Fibroblast of upper back skin (primary cell): ENCODE measurements at regions not wholly inside any gene's neighbourhood (a gene's known extent, or its start where the extent isn't known, plus 50 kb on each side); places are given as distances from the start of the nearest gene placed in this dataset.

ENCODE experiments used
- DNase-seq: peaks from one replicate; pipeline ENCODE4 v3.0.0-alpha.2; 2013

- DNase-seq: no peak
These were observed 285.1 kb downstream of the TNS1 start for GRCh38 chr2:217717646-217718045.

DNA sequence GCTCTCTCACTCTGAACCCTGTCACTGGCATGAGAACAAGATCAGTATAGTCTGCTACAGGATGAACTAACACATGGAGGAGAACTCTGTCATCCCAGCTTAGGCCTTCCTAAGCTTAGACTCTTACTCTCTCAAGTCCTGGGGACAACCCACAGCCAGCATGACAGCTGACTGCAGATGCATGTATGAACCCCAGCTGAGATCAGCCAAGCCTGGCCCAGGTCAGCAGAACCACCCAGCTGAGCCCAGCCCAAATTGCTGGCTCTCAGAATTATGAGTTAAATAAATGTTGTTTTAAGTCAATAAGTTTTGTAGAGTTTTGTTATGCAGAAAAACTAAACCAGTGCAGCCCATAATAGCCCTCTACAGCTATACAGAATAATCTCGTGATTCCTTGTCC, 287.3 kb downstream of the TNS1 start:
- no peak for DNase-seq

DNA sequence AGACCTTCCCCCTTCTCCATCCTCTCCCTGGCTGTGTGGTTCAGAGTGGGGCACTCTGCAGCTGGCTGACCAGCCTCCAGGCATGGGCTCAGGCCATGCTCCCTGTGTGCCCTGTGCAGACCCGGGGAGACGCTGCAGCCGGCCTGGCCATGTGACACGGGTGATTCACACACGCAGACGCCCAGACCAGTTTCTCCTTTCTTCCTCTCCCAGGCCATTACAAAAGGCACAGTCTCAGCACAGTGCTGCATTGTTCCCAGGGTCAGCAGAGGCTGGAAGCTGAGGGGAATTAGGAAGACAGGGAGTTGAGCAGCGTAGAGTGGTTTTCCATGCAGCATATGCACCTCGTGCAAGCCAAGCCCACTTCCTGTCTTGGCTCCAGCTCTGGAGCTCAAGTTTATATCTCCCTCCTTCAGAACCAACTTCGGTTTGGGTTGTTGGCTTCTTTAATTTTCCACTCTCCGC, 288.5 kb downstream of the TNS1 start:
- no peak for DNase-seq

GRCh38 chr2:217713395-217714286, 289.2 kb downstream of the TNS1 start:
- peak; percentile 73 for DNase-seq

DNA sequence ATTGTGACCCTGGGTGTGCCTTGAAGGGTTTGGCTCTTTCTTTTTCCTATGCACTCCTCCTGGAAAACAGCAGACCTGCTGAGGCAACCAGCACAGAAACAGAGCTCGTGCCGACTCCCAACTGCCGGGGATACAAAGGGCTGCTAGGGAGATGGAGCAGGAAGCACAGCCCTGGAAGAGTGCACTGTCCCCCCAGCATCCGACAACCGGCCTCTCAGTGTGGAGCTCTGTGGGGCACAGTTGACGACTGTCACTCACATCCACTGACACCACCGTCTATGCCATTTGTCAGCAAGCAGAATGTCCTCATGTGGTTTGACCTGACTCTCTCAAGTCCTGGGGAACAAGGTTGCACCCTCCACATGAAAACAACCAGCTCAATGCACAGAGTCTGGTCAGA, 290.4 kb downstream of the TNS1 start:
- DNase-seq: no peak

- DNase-seq: peak; percentile 90
These were observed 291.6 kb downstream of the TNS1 start for GRCh38 chr2:217711188-217711587.

DNA sequence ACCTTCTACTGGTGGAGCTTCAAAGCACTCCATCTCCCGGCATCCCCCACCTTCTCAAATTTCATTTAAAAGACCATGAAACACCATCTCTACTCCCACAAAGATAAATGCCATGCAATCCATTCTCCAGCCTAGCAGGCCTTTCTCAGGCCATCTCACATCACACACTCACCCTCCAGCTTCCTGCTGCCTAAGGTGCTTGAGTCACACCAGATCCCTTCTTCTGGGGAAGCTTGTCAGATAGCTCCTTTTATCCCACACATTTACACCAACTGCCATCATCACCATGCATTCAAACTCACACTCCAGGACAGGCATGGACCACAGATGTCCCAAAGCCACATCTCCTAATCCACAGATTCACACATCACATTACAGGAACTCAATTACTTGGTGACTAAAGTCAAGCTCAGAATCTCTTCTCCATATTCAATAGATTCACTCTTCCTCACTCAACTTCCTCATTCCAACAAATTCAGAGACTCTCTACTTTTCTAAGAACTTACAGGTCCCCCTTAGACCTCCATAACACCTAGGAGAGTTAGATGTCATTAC, 292.5 kb downstream of the TNS1 start:
- DNase-seq: peak; percentile 84

- no peak for DNase-seq
These were observed 293.2 kb downstream of the TNS1 start for GRCh38 chr2:217709478-217710210.

DNA sequence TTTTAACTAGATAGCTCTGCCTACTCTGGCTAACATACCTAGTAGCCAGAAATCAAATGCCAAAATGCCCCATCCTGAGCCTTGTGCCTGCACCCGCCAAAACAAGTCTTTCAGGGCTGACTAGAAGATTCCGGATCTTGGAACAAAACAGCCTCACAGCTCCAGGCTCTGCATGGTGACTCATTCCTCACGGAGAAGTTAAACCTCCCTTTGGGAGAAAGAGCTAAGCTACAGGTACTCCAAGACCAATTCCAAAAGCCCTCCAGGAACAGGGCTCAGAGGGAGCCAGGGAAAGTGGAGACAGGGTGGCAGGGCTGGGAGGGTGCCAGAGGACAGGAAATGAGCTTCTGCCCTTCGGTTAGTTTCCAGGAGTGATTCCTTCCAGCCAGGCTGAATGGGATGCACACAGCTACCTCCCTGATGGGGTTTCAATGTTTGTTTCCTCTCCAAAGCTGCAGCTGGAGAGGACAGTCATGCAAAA, 295.6 kb downstream of the TNS1 start:
- DNase-seq: peak; percentile 51

DNA sequence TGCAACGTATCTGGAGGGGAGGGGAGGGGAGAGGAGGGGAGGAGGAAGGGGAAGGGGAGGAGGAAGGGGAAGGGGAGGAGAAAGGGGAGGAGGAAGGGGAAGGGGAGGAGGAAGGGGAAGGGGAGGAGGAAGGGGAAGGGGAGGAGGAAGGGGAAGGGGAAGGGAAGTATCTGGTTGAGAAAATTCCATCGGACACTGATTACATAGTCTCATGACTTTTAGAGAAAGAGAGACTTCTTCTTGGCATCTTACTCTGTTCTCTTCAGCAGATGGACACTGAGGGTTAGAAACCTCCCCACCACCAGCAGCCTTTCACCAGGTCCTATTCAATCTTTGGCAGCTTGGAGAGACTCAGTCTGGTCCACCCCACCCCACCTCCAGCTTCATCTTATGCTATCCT, 296.3 kb downstream of the TNS1 start:
- no peak for DNase-seq

GRCh38 chr2:217706095-217706494, 296.7 kb downstream of the TNS1 start:
- DNase-seq: no peak

DNA sequence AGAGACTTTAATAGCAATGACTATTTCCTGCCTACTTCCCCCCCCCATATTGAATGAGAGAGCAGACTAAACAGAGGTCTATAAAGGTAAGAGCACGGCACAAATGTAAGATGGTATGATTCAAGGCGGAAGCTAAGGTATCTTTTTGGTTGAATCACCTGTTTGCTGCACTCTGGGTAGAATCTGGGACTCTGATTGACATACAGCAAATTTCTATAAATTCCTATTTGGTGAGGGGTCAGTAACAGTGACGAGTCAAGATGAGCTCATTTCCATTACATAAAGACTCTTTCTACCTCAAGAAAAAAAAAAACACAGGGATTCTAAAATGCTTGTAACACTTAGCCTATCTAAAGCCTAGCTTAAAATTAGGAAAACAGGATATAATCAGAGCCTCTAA, 297.3 kb downstream of the TNS1 start:
- DNase-seq: no peak

DNA sequence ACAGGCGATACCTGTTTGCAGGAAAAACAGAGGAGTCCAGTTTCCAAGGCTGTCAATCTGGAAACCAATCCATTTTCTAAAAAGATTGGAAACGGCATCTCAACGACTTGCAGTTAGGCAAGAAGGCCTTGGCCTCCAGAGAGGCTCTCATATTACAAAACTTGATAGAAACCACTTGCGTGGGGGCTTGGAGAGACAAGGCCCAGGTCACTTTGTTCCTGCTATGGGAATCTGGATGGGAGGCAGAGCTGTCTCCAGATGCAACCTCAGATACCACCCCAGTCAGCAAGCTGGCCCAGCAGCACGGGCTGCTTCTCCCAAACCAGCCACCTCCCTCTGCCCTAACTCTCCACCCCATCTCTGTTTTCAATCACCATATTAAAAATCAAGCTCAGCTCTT, 298.8 kb downstream of the TNS1 start:
- no peak for DNase-seq

GRCh38 chr2:217703102-217703501, 299.7 kb downstream of the TNS1 start:
- DNase-seq: no peak

GRCh38 chr2:217701622-217702021, 301.2 kb downstream of the TNS1 start:
- no peak for DNase-seq

GRCh38 chr2:217698691-217699090, 304.1 kb downstream of the TNS1 start:
- no peak for DNase-seq

DNA sequence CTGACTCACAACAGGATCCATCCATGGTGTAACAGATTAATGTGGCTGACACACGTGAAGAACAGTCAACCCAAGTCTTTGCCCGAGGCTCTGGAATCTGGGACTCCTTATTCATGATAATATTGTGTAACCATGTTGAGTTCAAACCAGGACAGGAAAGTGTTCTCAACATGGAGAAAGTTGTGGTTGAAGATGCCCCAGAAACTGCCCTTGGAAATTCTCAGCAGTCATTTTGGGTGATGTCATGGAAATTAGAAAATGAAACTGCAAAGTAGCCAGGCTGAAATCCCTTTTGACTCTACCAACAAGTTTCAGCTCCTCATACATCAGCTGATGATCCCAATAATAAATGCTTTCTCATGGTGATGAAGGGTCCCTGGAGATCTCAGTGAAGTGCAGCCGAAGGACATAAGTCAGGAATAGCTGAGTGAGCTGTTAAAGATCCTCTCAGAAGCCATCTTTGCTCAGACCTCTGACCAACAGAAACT, 307.7 kb downstream of the TNS1 start:
- peak; percentile 96 for DNase-seq

GRCh38 chr2:217694291-217694690, 308.5 kb downstream of the TNS1 start:
- no peak for DNase-seq

- DNase-seq: no peak
These were observed 309.4 kb downstream of the TNS1 start for GRCh38 chr2:217693363-217693762.

GRCh38 chr2:217691920-217692666, 310.7 kb downstream of the TNS1 start:
- peak; percentile 56 for DNase-seq

- DNase-seq: no peak
These were observed 311.3 kb downstream of the TNS1 start for GRCh38 chr2:217691516-217691915.

DNA sequence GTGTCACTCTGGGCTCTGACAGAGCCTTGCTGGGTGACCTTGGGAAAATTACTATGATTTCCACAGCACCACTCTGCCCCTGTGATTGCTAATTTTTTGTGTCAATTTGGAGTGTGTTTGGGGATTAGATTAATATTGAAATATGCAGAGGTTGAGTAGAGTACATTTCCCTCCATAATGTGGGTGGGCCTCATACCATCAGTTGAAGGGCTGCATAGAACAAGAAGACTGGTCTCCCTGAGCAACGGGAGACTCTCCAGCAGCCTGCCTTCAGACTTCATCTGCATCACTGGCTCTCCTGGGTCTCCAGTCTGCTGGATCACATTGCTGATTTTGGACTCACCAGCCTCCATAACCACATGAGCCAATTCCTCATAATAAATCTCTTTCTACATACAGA, 313.7 kb downstream of the TNS1 start:
- DNase-seq: no peak

GRCh38 chr2:217688494-217688893, 314.3 kb downstream of the TNS1 start:
- no peak for DNase-seq
